ENCODE measurements at regions not wholly inside any gene's neighbourhood (a gene's known extent, or its start where the extent isn't known, plus 50 kb on each side); places are given as distances from the start of the nearest gene placed in this dataset.

DNA sequence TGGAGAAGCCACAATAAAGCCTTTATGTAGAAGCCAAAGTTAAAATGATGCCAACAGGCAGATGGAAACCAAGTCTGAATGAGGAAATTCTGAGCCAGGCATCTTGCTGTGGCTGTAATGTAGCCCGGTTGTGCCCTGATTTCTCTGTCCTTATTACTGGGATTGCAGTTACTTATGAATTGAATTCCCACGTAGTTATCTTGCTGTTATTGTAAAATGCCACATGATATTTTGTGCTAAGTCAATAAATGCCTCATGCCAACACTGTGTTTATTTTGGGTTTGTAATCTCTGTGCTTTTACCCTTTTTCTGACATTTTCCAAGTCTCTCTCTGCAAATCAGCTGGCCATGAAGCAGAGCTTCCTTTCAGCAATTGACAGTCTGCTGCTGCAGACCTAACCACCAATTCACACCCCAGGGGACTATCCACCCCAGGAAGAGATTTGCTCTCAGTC is 486.1 kb upstream of the GOLIM4 start:
- TF ChIP-seq, protein P1, sequence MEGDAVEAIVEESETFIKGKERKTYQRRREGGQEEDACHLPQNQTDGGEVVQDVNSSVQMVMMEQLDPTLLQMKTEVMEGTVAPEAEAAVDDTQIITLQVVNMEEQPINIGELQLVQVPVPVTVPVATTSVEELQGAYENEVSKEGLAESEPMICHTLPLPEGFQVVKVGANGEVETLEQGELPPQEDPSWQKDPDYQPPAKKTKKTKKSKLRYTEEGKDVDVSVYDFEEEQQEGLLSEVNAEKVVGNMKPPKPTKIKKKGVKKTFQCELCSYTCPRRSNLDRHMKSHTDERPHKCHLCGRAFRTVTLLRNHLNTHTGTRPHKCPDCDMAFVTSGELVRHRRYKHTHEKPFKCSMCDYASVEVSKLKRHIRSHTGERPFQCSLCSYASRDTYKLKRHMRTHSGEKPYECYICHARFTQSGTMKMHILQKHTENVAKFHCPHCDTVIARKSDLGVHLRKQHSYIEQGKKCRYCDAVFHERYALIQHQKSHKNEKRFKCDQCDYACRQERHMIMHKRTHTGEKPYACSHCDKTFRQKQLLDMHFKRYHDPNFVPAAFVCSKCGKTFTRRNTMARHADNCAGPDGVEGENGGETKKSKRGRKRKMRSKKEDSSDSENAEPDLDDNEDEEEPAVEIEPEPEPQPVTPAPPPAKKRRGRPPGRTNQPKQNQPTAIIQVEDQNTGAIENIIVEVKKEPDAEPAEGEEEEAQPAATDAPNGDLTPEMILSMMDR (conservative IDR thresholded peaks at IDR 0.05; ENCODE audit: control insufficient read depth, insufficient read depth, low read depth, low read length): no peak
- H3K4me3 ChIP-seq (ENCODE audit: control insufficient read depth, low read depth, low read length): no peak overlapping the region
- no peak for DNase-seq (ENCODE audit: low read depth)

DNA sequence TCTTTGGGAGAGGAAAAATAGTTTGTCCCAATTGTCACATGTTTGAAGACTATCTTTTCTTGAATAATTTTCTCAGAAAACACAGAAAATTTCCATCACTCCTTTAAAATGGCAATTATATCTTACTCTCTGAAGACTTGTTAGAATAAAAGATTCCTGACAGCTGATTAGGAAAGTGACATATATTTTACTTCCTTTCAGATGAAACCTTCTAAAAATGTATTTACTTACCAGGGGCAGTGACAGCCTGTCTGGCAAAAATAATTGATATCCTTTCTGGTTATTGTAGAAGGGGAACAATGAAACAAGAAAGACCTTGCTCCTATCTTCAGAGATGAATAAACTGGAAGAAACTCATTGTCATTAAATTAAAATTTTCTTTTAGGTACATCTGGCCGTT is 483.3 kb upstream of the GOLIM4 start:
- H3K4me3 ChIP-seq (ENCODE audit: control insufficient read depth, low read depth, low read length): no peak overlapping the region
- TF ChIP-seq, protein P1 (conservative IDR thresholded peaks at IDR 0.05; ENCODE audit: control insufficient read depth, insufficient read depth, low read depth, low read length): no peak
- DNase-seq (ENCODE audit: low read depth): no peak

- no peak for DNase-seq (ENCODE audit: low read depth)
- TF ChIP-seq, protein P1 (conservative IDR thresholded peaks at IDR 0.05; ENCODE audit: control insufficient read depth, insufficient read depth, low read depth, low read length): no peak
- H3K4me3 ChIP-seq (ENCODE audit: control insufficient read depth, low read depth, low read length): no peak overlapping the region
Measured at GRCh38 chr3:168575750-168576149, 480.0 kb upstream of the GOLIM4 start.

DNA sequence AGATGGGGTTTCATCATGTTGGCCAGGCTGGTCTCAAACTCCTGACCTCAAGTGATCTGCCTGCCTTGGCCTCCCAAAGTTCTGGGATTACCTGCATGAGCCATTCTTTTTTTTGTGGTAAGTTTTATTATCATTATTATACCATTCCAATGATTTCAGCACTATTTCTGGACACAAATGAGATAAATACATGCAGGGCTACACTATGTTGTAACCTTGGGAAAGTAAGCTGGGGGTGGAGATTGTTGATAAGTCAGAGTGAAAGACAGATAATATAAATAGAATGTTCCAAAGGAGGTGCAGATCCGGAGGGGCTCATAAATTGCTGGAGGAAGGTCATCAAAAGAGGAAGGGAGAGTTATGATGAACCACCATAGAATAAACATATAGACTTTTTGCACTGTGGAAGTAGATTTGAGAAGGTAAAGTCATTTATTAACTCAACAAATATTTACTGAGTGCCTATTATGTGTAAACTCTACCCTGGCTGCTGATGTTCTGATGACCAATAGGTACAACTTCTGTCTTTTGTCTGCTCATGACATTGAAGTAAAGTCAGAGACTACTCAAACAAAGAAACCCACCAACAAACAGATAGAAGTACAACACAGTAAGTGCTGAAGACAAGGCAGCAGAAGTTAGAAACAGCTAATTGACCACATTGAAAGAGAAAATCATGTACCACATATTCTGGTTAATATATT is 478.9 kb upstream of the GOLIM4 start:
- H3K4me3 ChIP-seq (ENCODE audit: control insufficient read depth, low read depth, low read length): no peak overlapping the region
- no peak for DNase-seq (ENCODE audit: low read depth)
- TF ChIP-seq, protein P1 (conservative IDR thresholded peaks at IDR 0.05; ENCODE audit: control insufficient read depth, insufficient read depth, low read depth, low read length): no peak

- no peak overlapping the region for H3K4me3 ChIP-seq (ENCODE audit: control insufficient read depth, low read depth, low read length)
- TF ChIP-seq, protein P1 (conservative IDR thresholded peaks at IDR 0.05; ENCODE audit: control insufficient read depth, insufficient read depth, low read depth, low read length): no peak
- no peak for DNase-seq (ENCODE audit: low read depth)
Measured at GRCh38 chr3:168570404-168571155, 474.9 kb upstream of the GOLIM4 start.

- no peak for DNase-seq (ENCODE audit: low read depth)
- no peak overlapping the region for H3K4me3 ChIP-seq (ENCODE audit: control insufficient read depth, low read depth, low read length)
- TF ChIP-seq, protein P1 (conservative IDR thresholded peaks at IDR 0.05; ENCODE audit: control insufficient read depth, insufficient read depth, low read depth, low read length): no peak
Measured at GRCh38 chr3:168558728-168559411, 463.1 kb upstream of the GOLIM4 start.

All from fibroblast of mammary gland (primary cell).